ENCODE measurements at regions not wholly inside any gene's neighbourhood (a gene's known extent, or its start where the extent isn't known, plus 50 kb on each side); places are given as distances from the start of the nearest gene placed in this dataset.

- no peak overlapping the region for H3K4me2 ChIP-seq (ENCODE audit: low read length)
- H3K27me3 ChIP-seq (ENCODE audit: low read depth, low read length), result no peaks in the 10 kb centered on the region
- H3K4me1 ChIP-seq (ENCODE audit: low read length), result no peaks in the 10 kb centered on the region
- H3K4me3 ChIP-seq (ENCODE audit: low read length), result no peak overlapping the region
- no peaks in the 10 kb centered on the region for H3K9me3 ChIP-seq (ENCODE audit: insufficient read depth, low read length)
- TF ChIP-seq EZH2phosphoT487 (IDR thresholded peaks at IDR 0.05; ENCODE audit: low read depth), result no peak
- no peak overlapping the region for H2AFZ ChIP-seq (ENCODE audit: low read depth, low read length)
- no peaks in the 10 kb centered on the region for H3K36me3 ChIP-seq (replicated peaks; ENCODE audit: low read depth, low read length)
- H4K20me1 ChIP-seq (ENCODE audit: insufficient read depth, low read length), result no peaks in the 10 kb centered on the region
- no peak overlapping the region for H3K27ac ChIP-seq (ENCODE audit: low read length)
- no peak overlapping the region for H3K9ac ChIP-seq (ENCODE audit: low read length)
- H3K79me2 ChIP-seq (ENCODE audit: low read length), result no peaks in the 10 kb centered on the region
Observed at GRCh38 chrX:76996641-76997040, 450.5 kb upstream of the FGF16 start.

GRCh38 chrX:77003530-77003929, 443.7 kb upstream of the FGF16 start:
- H4K20me1 ChIP-seq (ENCODE audit: insufficient read depth, low read length), result no peaks in the 10 kb centered on the region
- no peak overlapping the region for H3K9ac ChIP-seq (ENCODE audit: low read length)
- H3K27me3 ChIP-seq (ENCODE audit: low read depth, low read length), result no peaks in the 10 kb centered on the region
- no peak overlapping the region for H3K4me3 ChIP-seq (ENCODE audit: low read length)
- H3K4me1 ChIP-seq (ENCODE audit: low read length), result no peaks in the 10 kb centered on the region
- no peak overlapping the region for H3K4me2 ChIP-seq (ENCODE audit: low read length)
- TF ChIP-seq EZH2phosphoT487 (IDR thresholded peaks at IDR 0.05; ENCODE audit: low read depth), result no peak
- TF ChIP-seq CTCF (IDR thresholded peaks at IDR 0.05; ENCODE audit: low read depth, low read length), result no peak
- H2AFZ ChIP-seq (ENCODE audit: low read depth, low read length), result no peak overlapping the region
- H3K36me3 ChIP-seq (replicated peaks; ENCODE audit: low read depth, low read length), result no peaks in the 10 kb centered on the region
- no peaks in the 10 kb centered on the region for H3K79me2 ChIP-seq (ENCODE audit: low read length)
- no peaks in the 10 kb centered on the region for H3K9me3 ChIP-seq (ENCODE audit: insufficient read depth, low read length)
- H3K27ac ChIP-seq (ENCODE audit: low read length), result no peak overlapping the region

GRCh38 chrX:77003956-77004355, 443.2 kb upstream of the FGF16 start:
- no peak overlapping the region for H3K9ac ChIP-seq (ENCODE audit: low read length)
- no peaks in the 10 kb centered on the region for H3K9me3 ChIP-seq (ENCODE audit: insufficient read depth, low read length)
- TF ChIP-seq CTCF (IDR thresholded peaks at IDR 0.05; ENCODE audit: low read depth, low read length) (no peak), EZH2phosphoT487 (IDR thresholded peaks at IDR 0.05; ENCODE audit: low read depth) (no peak)
- no peaks in the 10 kb centered on the region for H3K4me1 ChIP-seq (ENCODE audit: low read length)
- no peaks in the 10 kb centered on the region for H3K36me3 ChIP-seq (replicated peaks; ENCODE audit: low read depth, low read length)
- H2AFZ ChIP-seq (ENCODE audit: low read depth, low read length), result no peak overlapping the region
- H4K20me1 ChIP-seq (ENCODE audit: insufficient read depth, low read length), result no peaks in the 10 kb centered on the region
- no peak overlapping the region for H3K4me2 ChIP-seq (ENCODE audit: low read length)
- H3K27ac ChIP-seq (ENCODE audit: low read length), result no peak overlapping the region
- H3K79me2 ChIP-seq (ENCODE audit: low read length), result no peaks in the 10 kb centered on the region
- no peaks in the 10 kb centered on the region for H3K27me3 ChIP-seq (ENCODE audit: low read depth, low read length)
- H3K4me3 ChIP-seq (ENCODE audit: low read length), result no peak overlapping the region

GRCh38 chrX:77009691-77010090, 437.5 kb upstream of the FGF16 start:
- Histone ChIP-seq H2AFZ (ENCODE audit: low read depth, low read length) (no peak overlapping the region), H3K36me3 (replicated peaks; ENCODE audit: low read depth, low read length) (no peaks in the 10 kb centered on the region), H3K79me2 (ENCODE audit: low read length) (no peaks in the 10 kb centered on the region), H4K20me1 (ENCODE audit: insufficient read depth, low read length) (no peaks in the 10 kb centered on the region), H3K4me2 (ENCODE audit: low read length) (no peak overlapping the region), H3K27ac (ENCODE audit: low read length) (no peak overlapping the region), H3K27me3 (ENCODE audit: low read depth, low read length) (no peaks in the 10 kb centered on the region), H3K4me1 (ENCODE audit: low read length) (no peaks in the 10 kb centered on the region), H3K9me3 (ENCODE audit: insufficient read depth, low read length) (no peaks in the 10 kb centered on the region), H3K4me3 (ENCODE audit: low read length) (no peak overlapping the region), H3K9ac (ENCODE audit: low read length) (no peak overlapping the region)
- no peak for TF ChIP-seq EZH2phosphoT487 (IDR thresholded peaks at IDR 0.05; ENCODE audit: low read depth)
- TF ChIP-seq CTCF (IDR thresholded peaks at IDR 0.05; ENCODE audit: low read depth, low read length), result no peak

All from OCI-LY3 (cell line).